Thoracic aorta (tissue), 2 donors: ENCODE measurements at regions not wholly inside any gene's neighbourhood (a gene's known extent, or its start where the extent isn't known, plus 50 kb on each side); places are given as distances from the start of the nearest gene placed in this dataset.
A peak's percentile ranks its signal among the peaks of the same experiment; 100 is the strongest.

ENCODE experiments used
- ATAC-seq: fragments of 150-250 bp; one replicate; pipeline ENCODE4 v1.8.0; 2017; ENCODE audit warnings: low read depth; ENCODE audit not compliant: insufficient number of reproducible peaks, low FRiP score
- DNase-seq: peaks from one replicate; pipeline ENCODE4 v3.0.0-alpha.2; 2020; ENCODE audit warnings: low spot score
- H3K27ac ChIP-seq, 2 donors: fragments of 200-600 bp; sonication (generic); 1 replicate in 1 of 2; 2 replicates in 1 of 2; pipeline ENCODE4 v1.5.1; 2016; ENCODE audit warnings: mild to moderate bottlenecking in 2 of 2, moderate library complexity in 2 of 2
- H3K27me3 ChIP-seq: fragments of 200-600 bp; sonication (generic); replicated peaks from 2 replicates; pipeline ENCODE4 v1.6.0; 2016; ENCODE audit warnings: mild to moderate bottlenecking; ENCODE audit not compliant: insufficient read depth
- H3K36me3 ChIP-seq: fragments of 200-600 bp; sonication (generic); one replicate; pipeline ENCODE4 v1.5.1; 2016
- H3K4me1 ChIP-seq, 2 donors: fragments of 200-600 bp; sonication (generic); 1 replicate in 1 of 2; 2 replicates in 1 of 2; pipeline versions ENCODE4 v1.5.1 to v1.6.0; 2016; ENCODE audit warnings: low read depth in 2 of 2, mild to moderate bottlenecking in 1 of 2; ENCODE audit not compliant: control insufficient read depth in 1 of 2
- H3K4me3 ChIP-seq: fragments of 200-600 bp; sonication (generic); 2 replicates; pipeline ENCODE4 v1.5.1; 2016; ENCODE audit warnings: mild to moderate bottlenecking
- H3K9me3 ChIP-seq: fragments of 200-600 bp; sonication (generic); 2 replicates; pipeline ENCODE4 v1.5.1; 2016
- CTCF ChIP-seq: fragments of 200-600 bp; sonication (generic); IDR thresholded peaks from one replicate; pipeline ENCODE4 v1.5.1; 2019; ENCODE audit warnings: antibody characterized with exemption

GRCh38 chr3:64355401-64355807 lies 130.1 kb upstream of the PRICKLE2 start:
- H3K36me3 ChIP-seq = no peaks in the 10 kb centered on the region
- no peak overlapping the region for H3K4me3 ChIP-seq
- H3K27ac ChIP-seq = no peak overlapping the region
- no peaks in the 10 kb centered on the region for H3K4me1 ChIP-seq
- DNase-seq (no peak), ATAC-seq (peak; percentile 50)
- H3K27me3 ChIP-seq = no peaks in the 10 kb centered on the region
- no peak for TF ChIP-seq CTCF
- H3K9me3 ChIP-seq = no peaks in the 10 kb centered on the region

- DNase-seq = no peak
- Histone ChIP-seq H3K27me3 (no peaks in the 10 kb centered on the region), H3K4me3 (no peak overlapping the region), H3K27ac (no peak overlapping the region), H3K36me3 (no peaks in the 10 kb centered on the region), H3K4me1 (no peaks in the 10 kb centered on the region), H3K9me3 (no peaks in the 10 kb centered on the region)
- TF ChIP-seq CTCF = no peak
- ATAC-seq = no peak
Observed at GRCh38 chr3:64354956-64355355, 129.7 kb upstream of the PRICKLE2 start.

- ATAC-seq (no peak), DNase-seq (no peak)
- TF ChIP-seq CTCF = no peak
- H3K36me3 ChIP-seq = no peaks in the 10 kb centered on the region
- no peaks in the 10 kb centered on the region for H3K27me3 ChIP-seq
- no peak overlapping the region for H3K27ac ChIP-seq
- no peaks in the 10 kb centered on the region for H3K4me1 ChIP-seq
- H3K4me3 ChIP-seq = no peak overlapping the region
- H3K9me3 ChIP-seq = no peaks in the 10 kb centered on the region
Observed at GRCh38 chr3:64354221-64354620, 129.0 kb upstream of the PRICKLE2 start.

GRCh38 chr3:64353226-64353625 lies 128.0 kb upstream of the PRICKLE2 start:
- no peak for TF ChIP-seq CTCF
- H3K36me3 ChIP-seq = no peaks in the 10 kb centered on the region
- DNase-seq (no peak), ATAC-seq (no peak)
- no peak overlapping the region for H3K4me3 ChIP-seq
- H3K4me1 ChIP-seq = no peaks in the 10 kb centered on the region
- H3K27ac ChIP-seq = no peak overlapping the region
- H3K27me3 ChIP-seq = no peaks in the 10 kb centered on the region
- H3K9me3 ChIP-seq = no peaks in the 10 kb centered on the region

GRCh38 chr3:64352639-64352992 lies 127.3 kb upstream of the PRICKLE2 start:
- H3K4me3 ChIP-seq = no peak overlapping the region
- H3K4me1 ChIP-seq = no peaks in the 10 kb centered on the region
- no peak for TF ChIP-seq CTCF
- ATAC-seq (no peak), DNase-seq (no peak)
- H3K27me3 ChIP-seq = no peaks in the 10 kb centered on the region
- H3K9me3 ChIP-seq = no peaks in the 10 kb centered on the region
- no peak overlapping the region for H3K27ac ChIP-seq
- H3K36me3 ChIP-seq = no peaks in the 10 kb centered on the region
